Embryonic facial prominence (tissue), 1 donor: ENCODE measurements at regions not wholly inside any gene's neighbourhood (a gene's known extent, or its start where the extent isn't known, plus 50 kb on each side); places are given as distances from the start of the nearest gene placed in this dataset.

Source experiments
- DNase-seq: peaks from one replicate; pipeline ENCODE4 v3.0.0-alpha.2; 2016; ENCODE audit errors: extremely low spot score

- no peak for DNase-seq
Observed at GRCh38 chr1:4571263-4571662, 83.1 kb upstream of the AJAP1 start.

GRCh38 chr1:4573526-4573925, 80.9 kb upstream of the AJAP1 start:
- no peak for DNase-seq

- DNase-seq: no peak
Observed at GRCh38 chr1:4581807-4582206, 72.6 kb upstream of the AJAP1 start.

GRCh38 chr1:4584449-4584848, 70.0 kb upstream of the AJAP1 start:
- DNase-seq: no peak

GRCh38 chr1:4585216-4585615, 69.2 kb upstream of the AJAP1 start:
- DNase-seq: no peak

- DNase-seq: no peak
Observed at GRCh38 chr1:4585705-4586104, 68.7 kb upstream of the AJAP1 start.

- DNase-seq: no peak
Observed at GRCh38 chr1:4586611-4587160, 67.7 kb upstream of the AJAP1 start.

- no peak for DNase-seq
Observed at GRCh38 chr1:4587721-4588120, 66.7 kb upstream of the AJAP1 start.

- DNase-seq: no peak
Observed at GRCh38 chr1:4590756-4591155, 63.7 kb upstream of the AJAP1 start.

- DNase-seq: no peak
Observed at GRCh38 chr1:4591926-4592325, 62.5 kb upstream of the AJAP1 start.

GRCh38 chr1:4593106-4593505, 61.3 kb upstream of the AJAP1 start:
- no peak for DNase-seq

- no peak for DNase-seq
Observed at GRCh38 chr1:4594286-4594991, 60.0 kb upstream of the AJAP1 start.

- no peak for DNase-seq
Observed at GRCh38 chr1:4595341-4596225, 58.8 kb upstream of the AJAP1 start.

- DNase-seq: no peak
Observed at GRCh38 chr1:4596486-4596885, 57.9 kb upstream of the AJAP1 start.

- DNase-seq: no peak
Observed at GRCh38 chr1:4597020-4597419, 57.4 kb upstream of the AJAP1 start.

GRCh38 chr1:4598561-4598960, 55.8 kb upstream of the AJAP1 start:
- DNase-seq: no peak

- no peak for DNase-seq
Observed at GRCh38 chr1:4599521-4599920, 54.9 kb upstream of the AJAP1 start.

- DNase-seq: no peak
Observed at GRCh38 chr1:4599951-4600481, 54.4 kb upstream of the AJAP1 start.

- no peak for DNase-seq
Observed at GRCh38 chr1:4600615-4601460, 53.6 kb upstream of the AJAP1 start.

GRCh38 chr1:4601941-4602340, 52.5 kb upstream of the AJAP1 start:
- no peak for DNase-seq

- DNase-seq: no peak
Observed at GRCh38 chr1:4602462-4603294, 51.7 kb upstream of the AJAP1 start.
